SK-N-SH treated with all-trans-retinoic acid at 6 μM for 48 hours (cell line): ENCODE measurements at regions not wholly inside any gene's neighbourhood (a gene's known extent, or its start where the extent isn't known, plus 50 kb on each side); places are given as distances from the start of the nearest gene placed in this dataset.

Experiments used
- ESRRG ChIP-seq: fragments of 250-450 bp; sonication (Bioruptor Pico); IDR thresholded peaks from 2 replicates; pipeline ENCODE4 v1.6.1; 2021; ENCODE audit warnings: mild to moderate bottlenecking
- PPARA ChIP-seq: fragments of 250-450 bp; sonication (Bioruptor Pico); IDR thresholded peaks from 2 replicates; pipeline ENCODE4 v1.5.0; 2020; ENCODE audit warnings: mild to moderate bottlenecking, borderline replicate concordance
- ZFP3 ChIP-seq: fragments of 250-450 bp; sonication (Bioruptor Pico); IDR thresholded peaks from 2 replicates; pipeline ENCODE4 v1.5.0; 2020; ENCODE audit warnings: mild to moderate bottlenecking, moderate library complexity
- ZNF8 ChIP-seq: fragments of 450-650 bp; formaldehyde crosslinking; IDR thresholded peaks from 2 replicates; pipeline ENCODE4 v1.5.0; 2020; ENCODE audit warnings: mild to moderate bottlenecking, moderate library complexity
- TF ChIP-seq, protein P1 (sequence below): fragments of 250-450 bp; sonication (Bioruptor Pico); IDR thresholded peaks from 2 replicates; pipeline ENCODE4 v1.5.1; 2020; ENCODE audit warnings: low read depth, mild to moderate bottlenecking, moderate library complexity
- TF ChIP-seq, protein P2 (sequence below): fragments of 250-450 bp; sonication (Bioruptor Pico); IDR thresholded peaks from 2 replicates; pipeline ENCODE4 v1.8.0; 2020; ENCODE audit warnings: mild to moderate bottlenecking, moderate library complexity, borderline replicate concordance
- TF ChIP-seq, protein P3 (sequence below): fragments of 250-450 bp; sonication (Bioruptor Pico); IDR thresholded peaks from 2 replicates; pipeline ENCODE4 v1.5.0; 2020; ENCODE audit warnings: mild to moderate bottlenecking, moderate library complexity

DNA sequence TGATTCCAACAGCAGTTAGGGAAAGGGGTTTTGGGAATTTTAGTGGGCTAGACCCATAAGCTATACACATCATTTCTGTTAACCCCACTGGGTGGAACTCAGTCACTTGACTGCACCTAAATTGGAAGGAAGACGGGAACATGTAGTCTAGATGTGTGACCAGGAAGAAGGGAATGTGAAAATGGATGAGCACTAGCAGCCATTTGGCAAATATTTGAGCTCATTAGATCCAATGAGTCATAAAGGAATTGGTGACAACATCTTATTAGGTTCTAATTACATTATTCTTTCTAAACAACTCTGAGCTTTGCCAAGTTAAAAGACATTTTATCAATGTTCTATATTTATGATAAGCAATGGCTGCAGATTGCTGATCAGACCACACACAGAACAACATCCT, 400.6 kb downstream of the IRS1 start:
- no peak for TF ChIP-seq ZFP3
- TF ChIP-seq, protein P1, sequence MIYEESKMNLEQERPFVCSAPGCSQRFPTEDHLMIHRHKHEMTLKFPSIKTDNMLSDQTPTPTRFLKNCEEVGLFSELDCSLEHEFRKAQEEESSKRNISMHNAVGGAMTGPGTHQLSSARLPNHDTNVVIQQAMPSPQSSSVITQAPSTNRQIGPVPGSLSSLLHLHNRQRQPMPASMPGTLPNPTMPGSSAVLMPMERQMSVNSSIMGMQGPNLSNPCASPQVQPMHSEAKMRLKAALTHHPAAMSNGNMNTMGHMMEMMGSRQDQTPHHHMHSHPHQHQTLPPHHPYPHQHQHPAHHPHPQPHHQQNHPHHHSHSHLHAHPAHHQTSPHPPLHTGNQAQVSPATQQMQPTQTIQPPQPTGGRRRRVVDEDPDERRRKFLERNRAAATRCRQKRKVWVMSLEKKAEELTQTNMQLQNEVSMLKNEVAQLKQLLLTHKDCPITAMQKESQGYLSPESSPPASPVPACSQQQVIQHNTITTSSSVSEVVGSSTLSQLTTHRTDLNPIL (CRISPR knock-in tag): no peak
- TF ChIP-seq, protein P2, sequence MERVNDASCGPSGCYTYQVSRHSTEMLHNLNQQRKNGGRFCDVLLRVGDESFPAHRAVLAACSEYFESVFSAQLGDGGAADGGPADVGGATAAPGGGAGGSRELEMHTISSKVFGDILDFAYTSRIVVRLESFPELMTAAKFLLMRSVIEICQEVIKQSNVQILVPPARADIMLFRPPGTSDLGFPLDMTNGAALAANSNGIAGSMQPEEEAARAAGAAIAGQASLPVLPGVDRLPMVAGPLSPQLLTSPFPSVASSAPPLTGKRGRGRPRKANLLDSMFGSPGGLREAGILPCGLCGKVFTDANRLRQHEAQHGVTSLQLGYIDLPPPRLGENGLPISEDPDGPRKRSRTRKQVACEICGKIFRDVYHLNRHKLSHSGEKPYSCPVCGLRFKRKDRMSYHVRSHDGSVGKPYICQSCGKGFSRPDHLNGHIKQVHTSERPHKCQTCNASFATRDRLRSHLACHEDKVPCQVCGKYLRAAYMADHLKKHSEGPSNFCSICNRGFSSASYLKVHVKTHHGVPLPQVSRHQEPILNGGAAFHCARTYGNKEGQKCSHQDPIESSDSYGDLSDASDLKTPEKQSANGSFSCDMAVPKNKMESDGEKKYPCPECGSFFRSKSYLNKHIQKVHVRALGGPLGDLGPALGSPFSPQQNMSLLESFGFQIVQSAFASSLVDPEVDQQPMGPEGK: no peak
- no peak for TF ChIP-seq ESRRG (CRISPR knock-in tag)
- TF ChIP-seq, protein P3, sequence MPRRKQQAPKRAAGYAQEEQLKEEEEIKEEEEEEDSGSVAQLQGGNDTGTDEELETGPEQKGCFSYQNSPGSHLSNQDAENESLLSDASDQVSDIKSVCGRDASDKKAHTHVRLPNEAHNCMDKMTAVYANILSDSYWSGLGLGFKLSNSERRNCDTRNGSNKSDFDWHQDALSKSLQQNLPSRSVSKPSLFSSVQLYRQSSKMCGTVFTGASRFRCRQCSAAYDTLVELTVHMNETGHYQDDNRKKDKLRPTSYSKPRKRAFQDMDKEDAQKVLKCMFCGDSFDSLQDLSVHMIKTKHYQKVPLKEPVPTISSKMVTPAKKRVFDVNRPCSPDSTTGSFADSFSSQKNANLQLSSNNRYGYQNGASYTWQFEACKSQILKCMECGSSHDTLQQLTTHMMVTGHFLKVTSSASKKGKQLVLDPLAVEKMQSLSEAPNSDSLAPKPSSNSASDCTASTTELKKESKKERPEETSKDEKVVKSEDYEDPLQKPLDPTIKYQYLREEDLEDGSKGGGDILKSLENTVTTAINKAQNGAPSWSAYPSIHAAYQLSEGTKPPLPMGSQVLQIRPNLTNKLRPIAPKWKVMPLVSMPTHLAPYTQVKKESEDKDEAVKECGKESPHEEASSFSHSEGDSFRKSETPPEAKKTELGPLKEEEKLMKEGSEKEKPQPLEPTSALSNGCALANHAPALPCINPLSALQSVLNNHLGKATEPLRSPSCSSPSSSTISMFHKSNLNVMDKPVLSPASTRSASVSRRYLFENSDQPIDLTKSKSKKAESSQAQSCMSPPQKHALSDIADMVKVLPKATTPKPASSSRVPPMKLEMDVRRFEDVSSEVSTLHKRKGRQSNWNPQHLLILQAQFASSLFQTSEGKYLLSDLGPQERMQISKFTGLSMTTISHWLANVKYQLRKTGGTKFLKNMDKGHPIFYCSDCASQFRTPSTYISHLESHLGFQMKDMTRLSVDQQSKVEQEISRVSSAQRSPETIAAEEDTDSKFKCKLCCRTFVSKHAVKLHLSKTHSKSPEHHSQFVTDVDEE (CRISPR knock-in tag): no peak
- TF ChIP-seq PPARA (CRISPR knock-in tag): no peak
- TF ChIP-seq ZNF8: no peak
